Fibroblast of lung (primary cell): ENCODE measurements at regions not wholly inside any gene's neighbourhood (a gene's known extent, or its start where the extent isn't known, plus 50 kb on each side); places are given as distances from the start of the nearest gene placed in this dataset.
A peak's percentile ranks its signal among the peaks of the same experiment; 100 is the strongest.

ENCODE experiments used
- DNase-seq, 2 donors: peaks; one replicate each; pipeline versions ENCODE4 v3.0.0 to v3.0.0-alpha.2; 2010; ENCODE audit warnings: low read depth in 2 of 2
- H2AFZ ChIP-seq: 2 replicates; pipeline ENCODE4 v1.5.1; 2012; ENCODE audit warnings: low read length, control low read depth, inconsistent platforms
- H3K27ac ChIP-seq: 2 replicates; pipeline ENCODE4 v1.5.1; 2011; ENCODE audit warnings: low read length, control low read depth; ENCODE audit not compliant: insufficient read depth
- H3K27me3 ChIP-seq: 2 replicates; pipeline ENCODE4 v1.5.1; 2011; ENCODE audit warnings: mild to moderate bottlenecking, low read length; ENCODE audit not compliant: control insufficient read depth, insufficient read depth
- H3K36me3 ChIP-seq: 2 replicates; pipeline ENCODE4 v1.5.1; 2011; ENCODE audit warnings: low read length; ENCODE audit not compliant: control insufficient read depth, insufficient read depth
- H3K4me1 ChIP-seq: 2 replicates; pipeline ENCODE4 v1.5.1; 2011; ENCODE audit warnings: low read length; ENCODE audit not compliant: control insufficient read depth, insufficient read depth; ENCODE audit errors: extremely low read depth
- H3K4me2 ChIP-seq: 2 replicates; pipeline ENCODE4 v1.5.1; 2011; ENCODE audit warnings: low read length, control low read depth; ENCODE audit not compliant: insufficient read depth; ENCODE audit errors: extremely low read depth
- H3K4me3 ChIP-seq, 4 experiments: fragments of 200-600 bp in 1 of 4; sonication (generic) in 1 of 4; replicated peaks in 1 of 4; 2 replicates each; pipeline ENCODE4 v1.5.1; 2011 to 2016; ENCODE audit warnings: low read length in 4 of 4, low read depth in 3 of 4, mild to moderate bottlenecking in 3 of 4, control low read depth in 2 of 4, inconsistent platforms in 1 of 4, mixed read lengths in 1 of 4; ENCODE audit not compliant: insufficient read depth in 1 of 4; ENCODE audit errors: control extremely low read depth in 1 of 4
- H3K79me2 ChIP-seq: 2 replicates; pipeline ENCODE4 v1.5.1; 2012; ENCODE audit warnings: mild to moderate bottlenecking, low read length, inconsistent platforms; ENCODE audit not compliant: control insufficient read depth, insufficient read depth
- H3K9ac ChIP-seq: 2 replicates; pipeline ENCODE4 v1.5.1; 2011; ENCODE audit warnings: mild to moderate bottlenecking, low read length, control low read depth; ENCODE audit not compliant: insufficient read depth
- H3K9me3 ChIP-seq: 2 replicates; pipeline ENCODE4 v1.5.1; 2012; ENCODE audit warnings: low read depth, low read length; ENCODE audit not compliant: control insufficient read depth, insufficient read depth
- H4K20me1 ChIP-seq: 2 replicates; pipeline ENCODE4 v1.5.1; 2011; ENCODE audit warnings: low read length; ENCODE audit not compliant: control insufficient read depth, insufficient read depth; ENCODE audit errors: extremely low read depth
- CTCF ChIP-seq, 2 donors: IDR thresholded peaks in 1 of 2; conservative IDR thresholded peaks in 1 of 2; 1 replicate in 1 of 2; 2 replicates in 1 of 2; pipeline ENCODE4 v1.5.1; 2011 to 2012; ENCODE audit warnings: low read length in 2 of 2, control low read depth in 1 of 2, inconsistent platforms in 1 of 2, low read depth in 1 of 2, mild to moderate bottlenecking in 1 of 2
- EZH2 ChIP-seq: IDR thresholded peaks from 2 replicates; pipeline ENCODE4 v1.5.1; 2012; ENCODE audit warnings: low read length, control low read depth, mild to moderate bottlenecking; ENCODE audit errors: missing control alignments

GRCh38 chr14:65277027-65277426 is 135.5 kb upstream of the FUT8 start:
- no peaks in the 10 kb centered on the region for H3K79me2 ChIP-seq
- no peaks in the 10 kb centered on the region for H3K9me3 ChIP-seq
- H3K4me2 ChIP-seq = no peak overlapping the region
- H3K4me1 ChIP-seq = no peaks in the 10 kb centered on the region
- H3K4me3 ChIP-seq = no peak overlapping the region
- TF ChIP-seq CTCF (conservative IDR thresholded peaks at IDR 0.05 in 1 of 2, IDR thresholded peaks at IDR 0.05 in 1 of 2; ENCODE audit: low read depth in 1 of 2, low read length in 2 of 2) (no peak), EZH2 (no peak)
- no peaks in the 10 kb centered on the region for H3K27me3 ChIP-seq
- H2AFZ ChIP-seq = no peak overlapping the region
- no peak overlapping the region for H3K27ac ChIP-seq
- H3K9ac ChIP-seq = no peak overlapping the region
- peak; percentile 11 to 46 for DNase-seq
- H3K36me3 ChIP-seq = no peaks in the 10 kb centered on the region
- H4K20me1 ChIP-seq = no peaks in the 10 kb centered on the region

DNA sequence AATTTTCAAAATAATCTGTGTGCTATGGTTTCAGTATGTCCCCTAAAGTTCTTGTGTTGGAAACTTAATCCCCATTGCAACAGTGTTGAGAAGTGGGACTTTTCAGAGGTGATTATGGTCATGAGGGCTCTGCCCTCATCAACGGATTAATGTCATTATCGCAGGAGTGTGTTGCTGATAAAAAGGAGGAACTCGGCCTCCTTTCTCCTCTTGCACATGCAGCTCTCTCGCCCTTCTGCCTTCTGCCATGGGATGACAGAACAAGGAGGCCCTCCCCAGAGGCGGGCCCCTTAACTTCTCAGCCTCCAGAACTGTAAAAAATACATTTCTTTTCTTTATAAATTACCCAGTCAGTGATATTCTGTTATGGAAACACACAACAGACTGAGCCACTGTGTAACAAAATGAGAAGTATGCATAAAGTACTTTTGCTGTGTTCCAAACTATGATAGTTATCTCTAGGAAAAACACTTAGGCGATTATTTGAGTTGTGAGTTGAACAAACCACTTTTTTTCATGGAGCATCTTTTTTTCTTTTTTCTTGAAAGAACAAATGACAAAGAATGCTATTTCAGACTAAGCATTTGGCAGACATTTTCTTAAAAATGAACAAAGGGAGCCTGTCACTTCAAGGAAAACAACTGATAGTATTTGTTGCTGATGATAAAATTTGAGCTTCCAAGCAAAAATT is 134.8 kb upstream of the FUT8 start:
- Histone ChIP-seq H3K4me2 (no peak overlapping the region), H3K79me2 (no peaks in the 10 kb centered on the region), H3K36me3 (no peaks in the 10 kb centered on the region), H2AFZ (no peak overlapping the region), H3K27ac (no peak overlapping the region), H3K4me1 (peaks cover 6% of the 10 kb centered on the region), H4K20me1 (no peaks in the 10 kb centered on the region), H3K4me3 (no peak overlapping the region), H3K9ac (no peak overlapping the region), H3K27me3 (no peaks in the 10 kb centered on the region), H3K9me3 (no peaks in the 10 kb centered on the region)
- TF ChIP-seq CTCF (conservative IDR thresholded peaks at IDR 0.05 in 1 of 2, IDR thresholded peaks at IDR 0.05 in 1 of 2; ENCODE audit: low read depth in 1 of 2, low read length in 2 of 2) (no peak), EZH2 (no peak)
- no peak for DNase-seq

DNA sequence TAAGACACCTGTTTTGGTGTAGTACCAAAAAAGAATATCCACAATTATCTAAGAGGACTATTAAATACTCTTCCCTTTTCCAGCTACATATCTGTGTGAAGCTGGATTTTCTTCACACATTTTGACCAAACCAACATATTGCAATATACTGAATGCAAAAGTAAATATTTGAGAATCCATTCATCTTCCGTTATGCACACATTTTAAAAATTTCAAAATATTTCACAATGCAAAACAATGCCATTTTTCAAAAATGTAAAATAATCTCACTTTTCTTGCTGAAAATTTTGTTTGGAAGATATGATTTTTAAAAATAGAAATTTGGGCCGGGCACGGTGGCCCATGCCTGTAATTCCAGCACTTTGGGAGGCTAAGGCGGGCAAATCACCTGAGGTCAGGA is 133.9 kb upstream of the FUT8 start:
- no peak overlapping the region for H3K4me2 ChIP-seq
- H3K27ac ChIP-seq = no peak overlapping the region
- no peak overlapping the region for H3K9ac ChIP-seq
- no peaks in the 10 kb centered on the region for H3K9me3 ChIP-seq
- H4K20me1 ChIP-seq = no peaks in the 10 kb centered on the region
- H3K4me3 ChIP-seq = no peak overlapping the region
- H3K27me3 ChIP-seq = no peaks in the 10 kb centered on the region
- H3K36me3 ChIP-seq = no peaks in the 10 kb centered on the region
- peaks cover 9% of the 10 kb centered on the region for H3K4me1 ChIP-seq
- no peak for TF ChIP-seq EZH2
- no peak for TF ChIP-seq CTCF (conservative IDR thresholded peaks at IDR 0.05 in 1 of 2, IDR thresholded peaks at IDR 0.05 in 1 of 2; ENCODE audit: low read depth in 1 of 2, low read length in 2 of 2)
- H2AFZ ChIP-seq = no peak overlapping the region
- no peaks in the 10 kb centered on the region for H3K79me2 ChIP-seq
- no peak for DNase-seq
